ENCODE measurements at regions not wholly inside any gene's neighbourhood (a gene's known extent, or its start where the extent isn't known, plus 50 kb on each side); places are given as distances from the start of the nearest gene placed in this dataset.

DNA sequence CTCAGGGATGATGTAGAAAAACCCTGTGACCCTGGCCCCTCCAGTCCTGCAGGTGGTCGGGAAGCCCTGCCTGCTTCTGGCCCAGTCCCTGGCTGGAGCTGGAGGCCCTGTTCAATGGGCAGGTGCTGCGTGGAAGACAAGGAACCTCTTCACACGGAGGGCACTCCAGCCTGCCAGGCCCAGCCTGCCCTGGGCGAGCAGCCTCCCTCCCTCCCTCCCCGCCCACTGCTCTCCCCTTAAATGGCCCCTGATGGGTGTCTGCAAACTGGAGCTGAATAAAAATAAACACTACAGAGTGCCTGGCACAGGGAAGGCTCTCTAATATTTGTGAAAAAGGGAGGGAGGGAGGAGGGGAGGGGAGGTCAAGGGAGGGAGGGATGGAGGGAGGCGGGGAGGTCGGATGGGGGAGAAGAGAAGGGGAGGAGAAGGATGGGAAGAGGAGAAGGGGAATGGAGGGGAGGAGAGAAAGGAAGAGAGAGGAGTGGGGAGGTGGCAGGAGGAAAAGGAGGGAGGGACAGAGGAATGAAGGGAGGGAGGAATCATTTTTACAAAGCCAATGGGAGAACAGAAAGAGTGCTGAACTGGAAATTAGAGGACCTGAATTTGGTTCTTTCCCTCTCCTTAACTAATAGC, 222.8 kb upstream of the TNRC6C start:
- Histone ChIP-seq H2AFZ (ENCODE audit: low read depth, low read length, severe bottlenecking) (no peak overlapping the region), H3K27me3 (ENCODE audit: low read length) (no peaks in the 10 kb centered on the region), H3K27ac (ENCODE audit: low read depth, low read length) (no peak overlapping the region), H3K4me3 (ENCODE audit: insufficient read depth, low read length, poor library complexity, severe bottlenecking) (no peak overlapping the region), H3K9ac (ENCODE audit: low read length) (no peak overlapping the region), H3F3A (ENCODE audit: insufficient read depth) (no peaks in the 10 kb centered on the region), H4K20me1 (ENCODE audit: low read depth, low read length) (no peaks in the 10 kb centered on the region), H3K36me3 (ENCODE audit: low read length) (no peaks in the 10 kb centered on the region), H3K9me2 (replicated peaks; ENCODE audit: insufficient read depth, low read length) (no peaks in the 10 kb centered on the region), H3K9me3 (ENCODE audit: insufficient read depth, low read length) (no peaks in the 10 kb centered on the region; the same call in 1 of the 2 replicates), H3K4me2 (ENCODE audit: low read depth, low read length, poor library complexity, severe bottlenecking) (no peak overlapping the region), H3K79me2 (ENCODE audit: insufficient read depth, low read length) (no peaks in the 10 kb centered on the region)
- TF ChIP-seq EZH2phosphoT487 (conservative IDR thresholded peaks at IDR 0.05; ENCODE audit: low read length) = no peak
- TF ChIP-seq, protein P1, sequence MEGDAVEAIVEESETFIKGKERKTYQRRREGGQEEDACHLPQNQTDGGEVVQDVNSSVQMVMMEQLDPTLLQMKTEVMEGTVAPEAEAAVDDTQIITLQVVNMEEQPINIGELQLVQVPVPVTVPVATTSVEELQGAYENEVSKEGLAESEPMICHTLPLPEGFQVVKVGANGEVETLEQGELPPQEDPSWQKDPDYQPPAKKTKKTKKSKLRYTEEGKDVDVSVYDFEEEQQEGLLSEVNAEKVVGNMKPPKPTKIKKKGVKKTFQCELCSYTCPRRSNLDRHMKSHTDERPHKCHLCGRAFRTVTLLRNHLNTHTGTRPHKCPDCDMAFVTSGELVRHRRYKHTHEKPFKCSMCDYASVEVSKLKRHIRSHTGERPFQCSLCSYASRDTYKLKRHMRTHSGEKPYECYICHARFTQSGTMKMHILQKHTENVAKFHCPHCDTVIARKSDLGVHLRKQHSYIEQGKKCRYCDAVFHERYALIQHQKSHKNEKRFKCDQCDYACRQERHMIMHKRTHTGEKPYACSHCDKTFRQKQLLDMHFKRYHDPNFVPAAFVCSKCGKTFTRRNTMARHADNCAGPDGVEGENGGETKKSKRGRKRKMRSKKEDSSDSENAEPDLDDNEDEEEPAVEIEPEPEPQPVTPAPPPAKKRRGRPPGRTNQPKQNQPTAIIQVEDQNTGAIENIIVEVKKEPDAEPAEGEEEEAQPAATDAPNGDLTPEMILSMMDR (IDR thresholded peaks at IDR 0.05; ENCODE audit: insufficient read depth, low read length, poor library complexity, severe bottlenecking) = no peak

GRCh38 chr17:77736199-77736585, 222.3 kb upstream of the TNRC6C start:
- TF ChIP-seq, protein P1 (IDR thresholded peaks at IDR 0.05; ENCODE audit: insufficient read depth, low read length, poor library complexity, severe bottlenecking) = no peak
- no peak for TF ChIP-seq EZH2phosphoT487 (conservative IDR thresholded peaks at IDR 0.05; ENCODE audit: low read length)
- Histone ChIP-seq H3K9me3 (ENCODE audit: insufficient read depth, low read length) (no peaks in the 10 kb centered on the region; the same call in 1 of the 2 replicates), H3K4me2 (ENCODE audit: low read depth, low read length, poor library complexity, severe bottlenecking) (no peak overlapping the region), H3K79me2 (ENCODE audit: insufficient read depth, low read length) (no peaks in the 10 kb centered on the region), H4K20me1 (ENCODE audit: low read depth, low read length) (no peaks in the 10 kb centered on the region), H3K36me3 (ENCODE audit: low read length) (no peaks in the 10 kb centered on the region), H3K9me2 (replicated peaks; ENCODE audit: insufficient read depth, low read length) (no peaks in the 10 kb centered on the region), H3K4me3 (ENCODE audit: insufficient read depth, low read length, poor library complexity, severe bottlenecking) (no peak overlapping the region), H3K9ac (ENCODE audit: low read length) (no peak overlapping the region), H3K27ac (ENCODE audit: low read depth, low read length) (no peak overlapping the region), H3K27me3 (ENCODE audit: low read length) (no peaks in the 10 kb centered on the region), H2AFZ (ENCODE audit: low read depth, low read length, severe bottlenecking) (no peak overlapping the region), H3F3A (ENCODE audit: insufficient read depth) (no peaks in the 10 kb centered on the region)

DNA sequence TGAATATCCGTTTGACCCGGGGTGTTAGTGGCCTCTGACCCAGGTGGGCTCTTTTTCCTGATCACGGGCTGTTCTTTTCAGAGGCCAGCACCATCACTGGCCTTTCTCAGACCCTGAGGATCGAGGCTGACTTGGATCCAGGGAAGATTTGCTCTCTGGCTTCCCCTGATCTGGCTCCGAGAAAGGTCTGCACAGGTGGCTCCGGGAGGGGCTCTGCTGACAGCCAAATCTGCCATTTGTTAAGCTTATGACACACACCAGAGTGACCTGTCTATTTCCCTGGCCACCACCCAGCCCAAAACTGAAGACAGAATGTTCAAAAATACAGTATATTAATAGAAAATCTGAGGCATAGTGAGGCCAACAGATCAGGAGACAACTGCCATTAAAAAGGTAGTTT, 221.8 kb upstream of the TNRC6C start:
- Histone ChIP-seq H3K9me2 (replicated peaks; ENCODE audit: insufficient read depth, low read length) (no peaks in the 10 kb centered on the region), H3F3A (ENCODE audit: insufficient read depth) (no peaks in the 10 kb centered on the region), H3K27ac (ENCODE audit: low read depth, low read length) (no peak overlapping the region), H4K20me1 (ENCODE audit: low read depth, low read length) (no peaks in the 10 kb centered on the region), H3K9me3 (ENCODE audit: insufficient read depth, low read length) (no peaks in the 10 kb centered on the region; the same call in 1 of the 2 replicates), H3K4me3 (ENCODE audit: insufficient read depth, low read length, poor library complexity, severe bottlenecking) (no peak overlapping the region), H3K36me3 (ENCODE audit: low read length) (no peaks in the 10 kb centered on the region), H2AFZ (ENCODE audit: low read depth, low read length, severe bottlenecking) (no peak overlapping the region), H3K4me2 (ENCODE audit: low read depth, low read length, poor library complexity, severe bottlenecking) (no peak overlapping the region), H3K79me2 (ENCODE audit: insufficient read depth, low read length) (no peaks in the 10 kb centered on the region), H3K9ac (ENCODE audit: low read length) (no peak overlapping the region), H3K27me3 (ENCODE audit: low read length) (no peaks in the 10 kb centered on the region)
- TF ChIP-seq EZH2phosphoT487 (conservative IDR thresholded peaks at IDR 0.05; ENCODE audit: low read length) = no peak
- TF ChIP-seq, protein P1 (IDR thresholded peaks at IDR 0.05; ENCODE audit: insufficient read depth, low read length, poor library complexity, severe bottlenecking) = no peak
